GM19438 (cell line): ENCODE measurements at regions not wholly inside any gene's neighbourhood (a gene's known extent, or its start where the extent isn't known, plus 50 kb on each side); places are given as distances from the start of the nearest gene placed in this dataset.

Experiments
- ATAC-seq: cut with Tn5 transposase; IDR thresholded peaks from one replicate; pipeline ENCODE4 v1.9.1; 2021; ENCODE audit warnings: low read depth; ENCODE audit not compliant: unreplicated experiment

GRCh38 chr20:58006346-58007316 lies 221.8 kb downstream of the ANKRD60 start:
- ATAC-seq: no peak

GRCh38 chr20:58005581-58006345 lies 222.7 kb downstream of the ANKRD60 start:
- ATAC-seq: no peak

GRCh38 chr20:58004900-58005299 lies 223.6 kb downstream of the ANKRD60 start:
- ATAC-seq: no peak

- ATAC-seq: no peak
Observed at GRCh38 chr20:58004146-58004545, 224.3 kb downstream of the ANKRD60 start.

GRCh38 chr20:58003525-58003924 lies 224.9 kb downstream of the ANKRD60 start:
- ATAC-seq: no peak

GRCh38 chr20:58002901-58003300 lies 225.6 kb downstream of the ANKRD60 start:
- ATAC-seq: no peak

GRCh38 chr20:58001946-58002345 lies 226.5 kb downstream of the ANKRD60 start:
- ATAC-seq: no peak

- no peak for ATAC-seq
Observed at GRCh38 chr20:58001381-58001780, 227.1 kb downstream of the ANKRD60 start.

- ATAC-seq: no peak
Observed at GRCh38 chr20:58000861-58001260, 227.6 kb downstream of the ANKRD60 start.

- no peak for ATAC-seq
Observed at GRCh38 chr20:57999465-58000111, 228.9 kb downstream of the ANKRD60 start.

- ATAC-seq: no peak
Observed at GRCh38 chr20:57998981-57999464, 229.4 kb downstream of the ANKRD60 start.

GRCh38 chr20:57998276-57998675 lies 230.2 kb downstream of the ANKRD60 start:
- no peak for ATAC-seq

- ATAC-seq: no peak
Observed at GRCh38 chr20:57996936-57997890, 231.2 kb downstream of the ANKRD60 start.

- no peak for ATAC-seq
Observed at GRCh38 chr20:57996465-57996864, 232.0 kb downstream of the ANKRD60 start.

GRCh38 chr20:57995381-57995977 lies 233.0 kb downstream of the ANKRD60 start:
- ATAC-seq: no peak

GRCh38 chr20:57993716-57994431 lies 234.6 kb downstream of the ANKRD60 start:
- no peak for ATAC-seq

- no peak for ATAC-seq
Observed at GRCh38 chr20:57991211-57991881, 237.1 kb downstream of the ANKRD60 start.

- no peak for ATAC-seq
Observed at GRCh38 chr20:57990396-57990987, 238.0 kb downstream of the ANKRD60 start.
